GM19239 (cell line): ENCODE measurements at regions not wholly inside any gene's neighbourhood (a gene's known extent, or its start where the extent isn't known, plus 50 kb on each side); places are given as distances from the start of the nearest gene placed in this dataset.

ENCODE experiments used
- DNase-seq: peaks from one replicate; pipeline ENCODE4 v3.0.0; 2011; ENCODE audit warnings: low spot score; ENCODE audit not compliant: insufficient read length
- FAIRE-seq: peaks from 2 replicates; lab custom pipeline; 2011; peaks lifted over from hg19 to GRCh38; lab: Jason Lieb, UNC

DNA sequence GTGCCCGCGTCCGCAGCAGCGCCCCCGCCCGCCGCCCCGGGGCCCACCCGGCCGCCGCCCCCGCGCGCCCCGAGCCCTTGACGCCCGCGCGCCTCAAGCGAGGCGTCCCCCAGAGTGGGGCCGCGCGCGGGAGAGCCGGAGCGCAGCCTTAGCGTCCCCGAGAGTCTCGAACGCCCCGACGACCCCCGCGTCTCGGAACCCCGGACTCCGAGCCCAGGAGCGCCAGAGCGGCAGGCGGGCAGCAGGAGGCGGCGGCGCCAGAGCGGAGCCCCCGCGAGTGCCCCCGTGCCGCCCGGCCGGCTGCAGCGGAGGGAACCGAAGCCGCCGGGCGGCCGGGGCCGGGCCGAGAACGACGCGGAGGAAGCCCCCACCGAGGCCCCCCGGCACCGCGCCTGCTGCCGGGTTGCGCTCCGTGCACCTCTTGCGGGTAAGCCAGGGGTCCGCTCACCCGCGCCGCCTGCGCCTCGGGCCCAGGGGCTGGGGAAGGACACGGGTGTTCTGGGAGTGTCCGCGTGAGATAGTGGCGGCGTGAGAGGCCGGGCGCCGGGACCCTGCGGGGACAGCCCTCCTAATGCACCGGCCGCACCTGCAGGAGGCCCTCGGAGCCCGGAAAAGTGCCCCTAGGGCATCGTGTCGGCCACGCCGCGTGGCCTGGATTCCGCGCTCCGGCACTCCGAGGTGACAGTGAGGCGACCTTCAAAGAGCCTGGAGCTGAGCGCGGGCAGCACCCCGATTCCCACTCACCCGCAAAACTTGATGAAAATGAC, 52.0 kb upstream of the ULK4 start:
- no peak for FAIRE-seq
- no peak for DNase-seq

DNA sequence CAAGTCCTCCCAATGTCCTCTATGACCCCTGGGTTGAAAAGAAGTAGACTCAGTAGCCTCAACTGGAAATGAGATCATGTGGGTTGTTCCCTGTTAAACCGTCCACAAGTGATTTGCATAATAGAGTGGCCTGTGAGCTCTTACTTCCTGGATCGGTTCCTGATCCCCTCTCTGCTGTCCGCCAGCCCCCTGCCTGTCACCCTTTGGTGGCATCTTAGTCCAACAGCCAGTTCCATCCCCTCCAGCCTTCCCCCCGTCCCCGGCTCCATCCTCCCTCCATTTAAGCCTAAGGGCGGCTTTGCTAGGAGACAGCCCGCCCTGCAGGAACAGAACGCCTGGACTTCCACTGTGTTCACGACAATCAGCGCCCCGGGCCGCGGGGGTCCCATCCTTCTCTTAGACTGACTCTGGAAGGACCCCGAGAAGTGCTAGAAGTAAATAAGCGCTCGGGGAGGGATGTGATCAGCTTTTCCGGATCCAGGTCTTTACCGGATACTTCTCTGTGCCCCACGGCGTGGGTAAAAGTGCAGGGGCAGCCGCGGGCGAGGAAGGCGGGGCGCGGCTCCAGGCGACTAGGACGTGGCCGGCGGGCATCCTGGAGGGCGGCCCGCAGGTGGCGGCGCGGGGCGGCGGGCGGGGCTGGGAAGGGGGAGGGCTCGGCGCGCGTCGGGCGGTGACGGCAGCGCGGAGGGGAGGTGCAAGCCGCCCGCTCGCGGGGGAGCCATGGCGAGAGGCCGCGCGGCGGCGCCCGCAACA, 51.2 kb upstream of the ULK4 start:
- peak; percentile 84 for DNase-seq
- peak; percentile 95 for FAIRE-seq

DNA sequence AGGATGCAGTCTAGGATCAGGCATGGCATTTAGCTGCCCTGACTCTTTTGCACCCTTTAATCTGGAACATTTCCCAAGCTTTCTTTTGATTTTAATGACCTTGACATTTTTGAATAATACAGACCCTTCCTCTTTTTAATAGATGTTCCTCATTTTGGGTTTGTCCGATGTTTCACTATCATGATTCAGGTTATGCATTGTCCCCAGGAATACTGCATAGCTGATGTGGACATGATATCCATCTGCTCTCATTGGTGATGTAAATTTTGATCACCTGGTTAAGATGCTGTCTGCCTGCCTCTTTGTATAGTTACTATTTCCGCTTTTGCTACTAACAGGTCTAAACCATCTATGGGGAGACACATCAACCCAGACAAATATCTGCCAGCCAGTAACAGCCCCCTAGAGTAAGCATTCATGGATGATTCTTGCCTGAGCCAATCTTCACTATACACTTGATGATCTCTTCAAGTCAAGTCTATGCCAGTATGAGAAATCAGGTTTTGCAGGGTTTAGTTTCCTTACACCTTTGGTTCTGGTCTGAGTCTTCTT, 50.6 kb upstream of the ULK4 start:
- DNase-seq (no peak), FAIRE-seq (peak; percentile 63)
